ENCODE measurements at regions not wholly inside any gene's neighbourhood (a gene's known extent, or its start where the extent isn't known, plus 50 kb on each side); places are given as distances from the start of the nearest gene placed in this dataset.

GRCh38 chr9:75699625-75700251 is 190.7 kb upstream of the PCSK5 start:
- no peaks in the 10 kb centered on the region for H3K36me3 ChIP-seq (ENCODE audit: insufficient read depth)
- no peak overlapping the region for H3K4me3 ChIP-seq (IDR thresholded peaks at IDR 0.05; ENCODE audit: insufficient read depth, low read depth, low read length)
- H4K20me1 ChIP-seq (ENCODE audit: insufficient read depth), result no peaks in the 10 kb centered on the region
- H3K4me2 ChIP-seq, result no peak overlapping the region
- H2AFZ ChIP-seq (ENCODE audit: low read depth), result no peak overlapping the region
- H3K27me3 ChIP-seq (ENCODE audit: insufficient read depth, low read depth), result no peaks in the 10 kb centered on the region
- no peak overlapping the region for H3K9ac ChIP-seq
- no peaks in the 10 kb centered on the region for H3K79me2 ChIP-seq (ENCODE audit: insufficient read depth, low read depth)
- H3K4me1 ChIP-seq (ENCODE audit: low read depth, poor library complexity, severe bottlenecking), result no peaks in the 10 kb centered on the region
- TF ChIP-seq CTCF (conservative IDR thresholded peaks at IDR 0.05; ENCODE audit: low read depth, low read length), result no peak
- H3K27ac ChIP-seq, result no peak overlapping the region

- Histone ChIP-seq H3K36me3 (ENCODE audit: insufficient read depth) (no peaks in the 10 kb centered on the region), H3K4me2 (no peak overlapping the region), H3K4me1 (ENCODE audit: low read depth, poor library complexity, severe bottlenecking) (no peaks in the 10 kb centered on the region), H3K27ac (no peak overlapping the region), H3K4me3 (IDR thresholded peaks at IDR 0.05; ENCODE audit: insufficient read depth, low read depth, low read length) (no peak overlapping the region), H3K79me2 (ENCODE audit: insufficient read depth, low read depth) (no peaks in the 10 kb centered on the region), H3K27me3 (ENCODE audit: insufficient read depth, low read depth) (no peaks in the 10 kb centered on the region), H4K20me1 (ENCODE audit: insufficient read depth) (no peaks in the 10 kb centered on the region), H2AFZ (ENCODE audit: low read depth) (no peak overlapping the region), H3K9ac (no peak overlapping the region)
- TF ChIP-seq CTCF (conservative IDR thresholded peaks at IDR 0.05; ENCODE audit: low read depth, low read length), result no peak
These were observed 190.2 kb upstream of the PCSK5 start for GRCh38 chr9:75700252-75700640.

DNA sequence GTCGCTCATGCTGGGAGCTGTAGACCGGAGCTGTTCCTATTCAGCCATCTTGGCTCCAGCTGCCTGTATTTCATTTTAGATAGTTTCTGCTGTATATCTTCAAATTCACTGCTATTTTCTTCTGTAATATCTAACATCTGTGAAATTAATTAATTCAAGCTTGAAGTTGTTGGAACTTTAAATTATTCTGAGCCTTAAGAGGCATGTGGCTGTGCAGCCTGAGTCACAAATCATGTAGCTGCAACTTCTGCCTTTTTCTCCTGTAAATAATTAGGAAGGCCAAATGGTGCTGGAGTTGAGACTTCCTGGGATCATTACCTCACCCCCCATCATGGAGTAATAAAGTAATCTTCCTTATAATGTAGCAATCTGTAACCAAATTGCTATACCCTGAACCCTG is 183.3 kb upstream of the PCSK5 start:
- no peaks in the 10 kb centered on the region for H3K27me3 ChIP-seq (ENCODE audit: insufficient read depth, low read depth)
- no peak overlapping the region for H3K4me3 ChIP-seq (IDR thresholded peaks at IDR 0.05; ENCODE audit: insufficient read depth, low read depth, low read length)
- no peak overlapping the region for H3K4me2 ChIP-seq
- no peaks in the 10 kb centered on the region for H4K20me1 ChIP-seq (ENCODE audit: insufficient read depth)
- H3K9ac ChIP-seq, result no peak overlapping the region
- H2AFZ ChIP-seq (ENCODE audit: low read depth), result no peak overlapping the region
- H3K79me2 ChIP-seq (ENCODE audit: insufficient read depth, low read depth), result no peaks in the 10 kb centered on the region
- no peaks in the 10 kb centered on the region for H3K4me1 ChIP-seq (ENCODE audit: low read depth, poor library complexity, severe bottlenecking)
- TF ChIP-seq CTCF (conservative IDR thresholded peaks at IDR 0.05; ENCODE audit: low read depth, low read length), result no peak
- H3K36me3 ChIP-seq (ENCODE audit: insufficient read depth), result no peaks in the 10 kb centered on the region
- H3K27ac ChIP-seq, result no peak overlapping the region

DNA sequence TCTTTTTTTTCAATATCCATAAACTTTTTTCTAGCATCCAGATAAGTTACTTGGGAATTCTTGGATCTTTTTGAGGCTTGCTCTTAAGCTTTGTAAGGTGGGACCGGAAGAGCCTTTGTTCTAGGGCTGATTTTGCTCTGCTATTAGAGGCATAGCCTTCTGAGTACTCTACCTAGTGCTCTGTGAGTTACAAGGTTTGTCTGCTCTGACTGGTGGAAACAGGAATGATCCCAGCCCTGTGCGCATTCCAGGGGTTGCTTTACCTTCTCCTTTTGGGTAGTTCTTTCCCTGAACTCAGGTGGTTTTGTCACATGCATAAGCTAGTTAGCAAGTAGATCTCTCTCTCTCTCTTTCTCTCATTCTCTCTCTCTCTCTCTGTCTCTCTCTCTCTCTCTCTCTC is 180.8 kb upstream of the PCSK5 start:
- no peak for TF ChIP-seq CTCF (conservative IDR thresholded peaks at IDR 0.05; ENCODE audit: low read depth, low read length)

More for the DNA sequence above, 180.8 kb upstream of the PCSK5 start:
- H3K4me1 ChIP-seq (ENCODE audit: low read depth, poor library complexity, severe bottlenecking), result no peaks in the 10 kb centered on the region
- no peaks in the 10 kb centered on the region for H3K36me3 ChIP-seq (ENCODE audit: insufficient read depth)
- no peak overlapping the region for H2AFZ ChIP-seq (ENCODE audit: low read depth)
- H3K9ac ChIP-seq, result no peak overlapping the region
- H3K79me2 ChIP-seq (ENCODE audit: insufficient read depth, low read depth), result no peaks in the 10 kb centered on the region
- H3K4me3 ChIP-seq (IDR thresholded peaks at IDR 0.05; ENCODE audit: insufficient read depth, low read depth, low read length), result no peak overlapping the region
- H4K20me1 ChIP-seq (ENCODE audit: insufficient read depth), result no peaks in the 10 kb centered on the region
- H3K27me3 ChIP-seq (ENCODE audit: insufficient read depth, low read depth), result no peaks in the 10 kb centered on the region
- no peak overlapping the region for H3K4me2 ChIP-seq
- no peak overlapping the region for H3K27ac ChIP-seq
